ENCODE measurements at regions not wholly inside any gene's neighbourhood (a gene's known extent, or its start where the extent isn't known, plus 50 kb on each side); places are given as distances from the start of the nearest gene placed in this dataset.

- DNase-seq (ENCODE audit: extremely low read depth in 1 of 2, low read depth in 1 of 2), result no peak
These were observed 189.4 kb upstream of the FGGY start for GRCh38 chr1:59107516-59107915.

DNA sequence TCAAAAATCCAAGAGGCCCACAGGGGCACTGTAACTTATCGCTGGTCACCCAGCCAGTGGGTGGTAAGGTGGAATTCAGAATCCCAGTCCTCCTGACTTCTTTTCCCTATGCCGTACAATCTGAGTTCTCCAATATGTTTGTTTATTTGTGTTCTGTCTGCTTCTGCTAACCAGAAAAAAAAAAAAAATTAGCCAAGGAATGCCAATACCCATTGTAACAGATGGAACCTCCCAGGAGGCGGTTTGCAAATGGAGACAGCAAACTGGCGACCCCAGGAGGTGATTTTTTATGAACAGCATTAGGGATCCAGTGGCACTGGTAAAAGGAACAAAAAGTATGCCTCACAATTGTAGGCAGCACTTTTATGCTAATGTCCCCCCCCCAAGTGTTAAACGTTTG is 189.0 kb upstream of the FGGY start:
- no peak for DNase-seq (ENCODE audit: extremely low read depth in 1 of 2, low read depth in 1 of 2)

DNA sequence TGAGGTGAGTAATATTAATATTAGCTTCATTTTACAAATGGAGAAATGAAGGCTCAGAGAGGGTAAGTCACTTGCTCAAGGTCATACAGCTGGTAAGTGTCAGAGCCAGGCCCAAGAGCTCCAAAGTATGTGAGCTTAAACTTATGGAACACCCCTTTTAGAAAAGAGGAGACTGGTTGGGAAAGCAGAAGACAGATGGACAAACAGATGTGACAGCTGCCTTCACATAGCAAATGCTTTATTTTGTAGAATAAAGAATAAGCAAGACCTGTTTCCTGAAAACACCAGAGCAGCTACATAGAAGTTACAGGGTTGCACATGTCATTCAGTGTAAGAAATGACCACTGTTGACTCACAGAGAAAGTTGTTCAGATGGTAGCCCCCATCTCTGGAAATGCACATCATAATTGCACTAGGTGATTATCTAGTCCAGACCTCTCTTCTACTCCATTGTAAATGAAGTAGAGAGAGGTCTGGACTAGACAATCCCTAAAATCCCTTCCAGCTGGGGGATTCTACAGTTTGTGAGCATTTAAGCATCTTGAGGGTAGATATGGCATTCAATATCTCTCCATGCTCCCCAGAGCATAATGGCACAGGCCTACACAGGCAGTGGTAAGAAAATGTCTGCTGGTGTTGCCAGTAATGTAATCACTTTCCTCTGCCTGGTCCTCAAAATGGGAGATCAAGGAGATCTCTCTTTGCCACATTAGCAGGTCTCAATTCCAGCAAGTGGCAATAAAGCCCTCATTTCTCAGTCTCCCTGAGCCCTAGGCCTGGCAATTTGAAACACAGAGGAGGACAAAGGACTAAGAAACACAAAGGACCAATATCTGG is 188.2 kb upstream of the FGGY start:
- no peak for DNase-seq (ENCODE audit: extremely low read depth in 1 of 2, low read depth in 1 of 2)

GRCh38 chr1:59110271-59110670 is 186.6 kb upstream of the FGGY start:
- no peak for DNase-seq (ENCODE audit: extremely low read depth in 1 of 2, low read depth in 1 of 2)

DNA sequence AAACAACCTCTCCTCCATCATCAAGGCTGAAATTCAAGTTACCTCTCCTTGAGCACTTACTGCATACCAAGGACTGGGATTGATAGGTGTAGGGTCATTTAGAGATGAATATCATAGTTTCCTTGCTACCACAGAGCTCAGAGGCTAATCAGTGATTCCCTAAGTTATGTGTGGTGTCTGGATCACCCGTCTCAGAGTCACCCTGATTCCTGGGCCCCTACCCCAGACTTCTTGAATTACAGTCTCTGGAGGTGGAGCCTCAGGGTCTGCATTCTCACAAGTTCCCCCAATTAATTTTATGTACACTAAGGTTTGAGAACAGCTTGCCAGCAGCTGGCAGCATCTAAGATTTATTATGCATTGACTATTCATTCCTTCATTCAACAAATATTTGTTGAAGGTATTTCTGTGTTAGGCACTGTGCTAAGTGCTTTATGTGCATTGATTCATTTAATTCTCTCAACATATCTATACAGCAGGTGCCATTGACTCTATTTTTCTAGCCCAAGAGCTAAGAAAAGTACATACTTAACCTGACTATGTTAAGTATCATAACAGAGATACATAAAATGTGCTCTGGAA is 182.9 kb upstream of the FGGY start:
- DNase-seq (ENCODE audit: extremely low read depth in 1 of 2, low read depth in 1 of 2), result no peak

DNA sequence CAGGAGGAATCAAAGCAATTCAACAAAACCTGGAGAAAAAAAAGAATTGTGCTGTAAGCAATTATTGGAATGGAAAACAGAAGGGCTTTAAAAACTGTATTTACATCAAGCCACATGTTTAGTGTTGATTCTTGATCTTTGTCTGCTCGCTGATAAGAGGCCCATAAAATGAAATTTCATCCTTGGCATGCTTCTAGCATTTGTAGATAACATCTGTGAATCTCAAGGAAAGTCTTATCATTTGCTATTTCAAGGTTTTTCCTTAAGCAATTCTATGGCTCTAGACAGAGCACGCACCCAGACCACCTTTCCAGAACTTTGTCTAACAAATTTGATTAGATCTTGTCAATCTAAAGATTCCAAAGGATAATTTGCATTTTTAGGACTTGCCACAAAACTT is 181.0 kb upstream of the FGGY start:
- DNase-seq (ENCODE audit: extremely low read depth in 1 of 2, low read depth in 1 of 2), result no peak

DNA sequence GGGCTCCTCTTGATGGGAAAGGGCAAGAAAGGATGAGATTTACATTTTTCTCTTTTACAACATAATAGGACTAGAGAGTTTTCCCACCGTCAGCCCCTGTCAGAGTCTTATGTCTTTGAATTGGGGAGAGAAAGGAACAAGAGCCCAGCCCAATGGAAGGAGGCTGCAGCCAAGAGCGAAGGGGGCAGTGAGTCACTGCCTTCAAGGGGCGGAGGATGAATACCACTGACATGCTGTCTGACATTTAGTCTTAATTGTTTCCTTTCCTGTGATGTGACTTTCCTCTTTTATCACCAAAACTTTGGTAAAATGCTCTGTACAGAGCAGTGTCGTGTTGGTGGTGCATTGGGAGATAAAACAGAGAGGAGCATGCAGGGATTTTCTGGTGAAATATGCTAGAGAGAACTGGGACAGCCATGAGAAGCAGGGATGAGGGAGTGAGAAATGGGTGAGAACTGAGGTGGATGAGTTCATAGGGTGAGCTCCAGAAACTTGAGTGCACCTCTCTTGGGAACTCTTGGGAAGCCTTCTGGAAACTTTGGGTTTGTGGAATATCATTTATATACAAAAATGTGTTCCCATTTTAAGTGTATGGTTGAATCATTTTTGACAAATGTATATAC is 179.9 kb upstream of the FGGY start:
- no peak for DNase-seq (ENCODE audit: extremely low read depth in 1 of 2, low read depth in 1 of 2)

DNA sequence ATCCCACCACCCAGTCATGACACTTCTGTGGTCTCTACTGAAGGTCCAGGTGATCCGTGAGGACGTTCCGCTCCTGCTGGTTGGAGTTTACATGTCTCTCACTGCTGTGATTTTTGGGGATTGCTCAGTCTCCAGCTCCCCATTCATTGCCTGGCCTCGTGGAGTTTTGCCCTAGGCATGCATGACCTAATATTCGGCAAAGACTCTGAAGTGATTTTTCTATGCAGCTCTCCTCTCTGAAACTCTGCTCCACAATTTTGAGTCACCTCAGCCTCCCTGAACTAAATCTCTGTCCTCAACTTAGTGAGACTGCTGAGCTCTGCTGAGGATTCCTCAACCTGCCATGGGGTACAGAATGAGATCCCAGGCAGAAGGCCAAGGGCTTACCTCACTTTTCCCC is 174.4 kb upstream of the FGGY start:
- DNase-seq (ENCODE audit: extremely low read depth in 1 of 2, low read depth in 1 of 2), result no peak

GRCh38 chr1:59123081-59123681 is 173.7 kb upstream of the FGGY start:
- no peak for DNase-seq (ENCODE audit: extremely low read depth in 1 of 2, low read depth in 1 of 2)

- no peak for DNase-seq (ENCODE audit: extremely low read depth in 1 of 2, low read depth in 1 of 2)
These were observed 172.7 kb upstream of the FGGY start for GRCh38 chr1:59124166-59124565.

DNA sequence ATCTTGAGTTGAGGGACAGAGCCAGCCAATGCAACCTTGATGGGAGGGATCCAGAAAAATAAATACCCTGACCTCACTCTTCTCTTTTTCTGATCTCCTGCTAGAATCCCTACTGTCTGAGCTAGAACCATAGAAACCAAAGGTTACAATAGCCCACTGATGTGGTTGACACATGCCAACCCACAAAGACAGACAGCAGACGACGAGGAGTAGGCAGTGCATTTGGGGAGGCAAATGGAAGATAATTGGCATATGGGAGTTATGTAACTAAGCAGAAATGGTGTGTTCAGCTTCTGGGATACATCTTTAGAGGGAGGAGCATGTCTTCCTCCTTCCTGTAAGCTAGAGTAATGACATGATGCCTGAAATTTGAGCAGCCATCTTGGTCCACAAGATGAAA is 171.7 kb upstream of the FGGY start:
- DNase-seq (ENCODE audit: extremely low read depth in 1 of 2, low read depth in 1 of 2), result no peak

DNA sequence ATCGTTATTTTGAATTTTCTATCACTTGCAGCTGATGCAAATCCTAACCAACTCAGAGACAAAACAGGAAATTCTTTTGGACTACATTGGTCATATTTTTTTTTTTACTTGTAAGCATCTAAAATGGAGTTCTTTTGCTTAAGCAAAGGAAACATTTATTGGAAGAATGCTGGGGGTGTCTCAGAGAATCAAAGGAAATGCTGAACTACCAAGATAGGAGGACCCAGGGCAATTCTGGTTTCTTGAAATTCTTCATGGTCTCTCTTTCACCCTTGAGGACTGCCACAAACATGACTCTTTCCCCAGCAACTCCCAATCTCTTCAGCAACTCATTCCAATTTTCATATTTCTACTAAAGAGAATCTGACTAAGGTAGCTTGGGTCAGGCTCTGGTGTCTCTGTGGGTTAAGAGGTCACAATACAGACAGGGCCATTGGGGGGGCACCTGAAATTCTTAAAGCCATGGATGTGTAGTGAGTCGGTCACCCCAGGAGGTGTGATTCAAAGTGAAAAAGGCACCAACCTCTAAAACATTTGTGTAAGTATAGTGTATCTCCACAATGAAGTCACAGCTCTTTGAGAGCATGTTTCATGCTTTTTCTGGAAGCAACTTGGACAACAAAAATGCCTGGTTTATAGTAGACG is 171.1 kb upstream of the FGGY start:
- DNase-seq (ENCODE audit: extremely low read depth in 1 of 2, low read depth in 1 of 2), result no peak

DNA sequence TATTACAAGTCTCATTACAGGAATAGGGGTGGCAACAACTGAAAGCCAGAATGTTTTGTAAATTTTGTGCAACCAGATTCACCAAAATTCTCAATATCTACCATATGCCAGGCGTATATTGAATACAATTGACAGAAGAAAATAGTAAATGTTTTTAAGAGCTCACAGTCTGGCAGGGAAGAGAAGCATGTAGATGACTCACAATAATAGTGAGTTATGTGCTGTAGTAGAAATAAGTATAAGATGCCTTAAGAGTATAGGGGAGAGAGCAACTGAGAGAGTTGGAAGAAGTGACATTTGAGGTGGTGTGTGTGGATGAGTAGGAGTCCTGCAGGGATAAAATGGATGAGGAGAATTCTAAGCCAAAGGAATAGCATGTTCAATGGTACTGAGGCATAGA is 170.5 kb upstream of the FGGY start:
- DNase-seq (ENCODE audit: extremely low read depth in 1 of 2, low read depth in 1 of 2), result no peak

GRCh38 chr1:59128239-59128736 is 168.6 kb upstream of the FGGY start:
- no peak for DNase-seq (ENCODE audit: extremely low read depth in 1 of 2, low read depth in 1 of 2)

DNA sequence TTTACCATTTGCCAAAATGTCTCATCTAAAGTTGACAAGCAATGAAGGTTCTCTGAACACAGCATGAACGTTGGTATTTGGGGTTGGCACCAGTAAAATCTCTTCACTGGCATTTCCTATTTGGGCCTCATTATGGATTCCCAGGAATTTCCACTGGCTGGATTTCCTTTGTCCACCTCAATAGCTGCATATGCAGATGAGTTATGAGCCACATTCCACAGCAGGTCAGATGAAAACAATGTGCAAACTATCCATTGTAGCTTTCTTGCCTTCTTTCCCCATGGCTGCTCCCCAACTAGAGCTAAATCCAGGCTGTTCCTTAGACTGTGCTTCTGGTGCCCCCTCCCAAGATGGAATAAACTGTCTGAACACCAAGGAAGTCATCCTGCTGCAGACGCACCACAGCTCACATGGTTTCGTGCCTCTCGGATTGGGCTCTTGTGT is 168.1 kb upstream of the FGGY start:
- DNase-seq (ENCODE audit: extremely low read depth in 1 of 2, low read depth in 1 of 2), result no peak

- no peak for DNase-seq (ENCODE audit: extremely low read depth in 1 of 2, low read depth in 1 of 2)
These were observed 164.6 kb upstream of the FGGY start for GRCh38 chr1:59132295-59132694.

DNA sequence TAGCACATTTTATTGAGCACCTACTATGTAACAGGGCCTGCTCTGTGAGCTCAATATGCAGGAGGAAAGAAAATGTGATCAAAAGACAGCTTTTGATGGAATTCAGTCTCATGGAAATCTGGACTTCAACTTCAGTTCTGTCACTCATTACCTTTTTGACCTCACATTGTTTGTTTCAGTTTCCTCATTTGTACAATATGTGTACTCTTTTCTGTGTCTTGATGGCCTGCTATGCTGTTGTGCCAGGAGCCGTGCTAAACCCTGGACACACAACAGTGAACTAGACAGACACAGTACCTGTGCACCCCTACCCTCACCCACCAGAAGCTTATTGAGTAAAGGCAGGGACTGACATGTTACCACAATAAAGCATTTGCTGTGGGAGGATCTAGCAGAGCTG is 162.9 kb upstream of the FGGY start:
- DNase-seq (ENCODE audit: extremely low read depth in 1 of 2, low read depth in 1 of 2), result no peak

DNA sequence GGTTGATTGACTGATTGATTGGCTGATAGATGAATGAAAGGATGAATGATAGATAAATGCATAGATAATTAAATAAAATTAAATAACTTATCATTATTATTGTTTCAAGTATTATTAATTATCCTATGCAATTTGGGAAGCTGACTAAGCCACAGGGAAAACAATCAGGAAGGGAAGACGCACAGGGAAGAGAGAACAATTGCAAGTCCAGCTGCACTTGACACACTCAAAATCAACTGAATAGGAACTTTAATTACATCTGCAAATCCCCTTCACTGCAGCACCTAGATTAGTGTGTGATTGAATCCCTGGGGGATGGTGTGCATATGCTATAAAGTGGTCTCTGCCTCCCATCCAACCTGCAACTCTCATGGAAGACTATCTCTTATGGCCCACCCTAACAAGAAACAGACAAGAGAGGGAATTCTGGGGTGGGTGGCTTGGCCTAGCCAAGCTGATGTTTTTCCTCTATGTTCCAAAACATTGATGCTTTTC is 161.1 kb upstream of the FGGY start:
- no peak for DNase-seq (ENCODE audit: extremely low read depth in 1 of 2, low read depth in 1 of 2)

DNA sequence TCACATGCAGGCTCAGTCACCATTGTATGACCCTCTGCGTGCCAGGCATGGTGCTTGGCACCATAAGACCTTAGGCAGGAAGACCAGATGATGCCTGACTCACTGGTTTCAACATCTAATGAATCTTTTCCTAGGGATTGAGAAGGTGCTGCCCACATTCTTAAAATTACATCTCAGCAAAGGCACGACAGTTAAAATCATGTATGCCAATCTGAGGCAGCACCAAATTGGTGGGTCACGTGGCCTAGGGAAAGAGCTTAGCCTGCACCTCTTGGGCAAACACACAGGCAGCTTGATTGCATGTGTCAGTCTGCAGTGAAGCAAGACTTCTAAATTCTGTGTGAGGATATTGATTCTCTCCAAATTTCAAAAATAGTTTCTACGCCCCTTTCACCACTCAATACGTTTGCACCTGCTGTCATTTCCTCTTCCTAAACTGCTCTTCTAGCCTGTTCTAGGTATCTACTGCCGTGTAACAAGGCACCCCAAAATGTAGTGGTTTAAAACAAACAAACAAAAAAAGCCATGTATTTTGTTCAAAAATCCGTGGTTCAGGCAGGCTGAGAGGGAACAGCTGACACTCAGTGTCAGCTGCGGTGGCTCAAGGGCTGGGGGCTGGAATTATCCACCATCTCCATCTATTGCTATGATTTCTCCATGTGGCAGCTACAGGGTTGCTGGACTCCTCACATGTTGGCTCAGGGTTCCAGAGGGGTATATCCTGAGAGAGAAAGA is 160.2 kb upstream of the FGGY start:
- DNase-seq (ENCODE audit: extremely low read depth in 1 of 2, low read depth in 1 of 2), result no peak

DNA sequence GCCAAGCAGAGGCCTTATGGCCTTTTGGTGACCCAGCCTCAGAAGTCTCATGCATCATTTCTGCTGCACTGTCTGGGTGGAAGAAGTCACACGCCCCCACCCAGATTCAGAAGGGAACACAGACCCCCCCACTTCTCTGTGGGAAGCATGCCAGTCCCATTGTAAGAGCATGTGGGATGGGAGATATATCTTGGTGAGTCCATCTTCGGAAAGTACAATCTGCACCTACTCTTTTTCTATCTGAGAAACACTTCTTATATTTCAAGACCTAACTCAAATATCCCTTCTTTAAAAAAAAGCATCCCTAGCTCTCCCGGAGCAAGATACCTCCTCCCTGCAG is 159.6 kb upstream of the FGGY start:
- no peak for DNase-seq (ENCODE audit: extremely low read depth in 1 of 2, low read depth in 1 of 2)

Data from activated CD8-positive, alpha-beta memory T cell treated with anti-CD3 and anti-CD28 coated beads for 1 hour (primary cell).